DND-41 (cell line): ENCODE measurements at regions not wholly inside any gene's neighbourhood (a gene's known extent, or its start where the extent isn't known, plus 50 kb on each side); places are given as distances from the start of the nearest gene placed in this dataset.

Source experiments
- EZH2 ChIP-seq: IDR thresholded peaks from 3 replicates; pipeline ENCODE4 v1.6.1; 2012; ENCODE audit warnings: borderline replicate concordance, low read depth, mild to moderate bottlenecking, moderate library complexity, low read length, inconsistent platforms; ENCODE audit not compliant: severe bottlenecking
- TF ChIP-seq, protein P1 (sequence below): IDR thresholded peaks from 2 replicates; pipeline ENCODE4 v1.5.1; 2012; ENCODE audit warnings: borderline replicate concordance, low read length, moderate library complexity, mild to moderate bottlenecking; ENCODE audit not compliant: poor library complexity, severe bottlenecking; ENCODE audit errors: extremely low read depth

DNA sequence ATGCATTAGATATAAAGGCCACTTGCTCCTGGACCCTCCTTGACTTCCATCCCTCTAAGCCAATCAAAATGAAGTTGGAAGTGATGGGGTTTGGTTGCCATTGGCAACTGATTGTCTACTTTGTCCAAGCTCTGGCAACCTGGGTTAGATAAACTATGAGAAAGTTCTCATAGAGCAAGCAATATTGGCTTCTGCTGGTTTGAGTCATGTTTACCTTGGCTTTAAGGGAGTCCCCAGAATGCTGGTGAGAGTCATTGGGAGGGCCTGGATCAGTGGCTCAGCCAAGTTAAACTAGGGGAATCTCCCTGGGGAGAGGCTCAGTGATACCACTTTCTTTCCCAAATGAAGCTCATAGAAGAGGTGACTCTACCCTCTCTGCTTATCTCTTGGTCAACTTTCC is 176.3 kb upstream of the ROPN1 start:
- TF ChIP-seq, protein P1, sequence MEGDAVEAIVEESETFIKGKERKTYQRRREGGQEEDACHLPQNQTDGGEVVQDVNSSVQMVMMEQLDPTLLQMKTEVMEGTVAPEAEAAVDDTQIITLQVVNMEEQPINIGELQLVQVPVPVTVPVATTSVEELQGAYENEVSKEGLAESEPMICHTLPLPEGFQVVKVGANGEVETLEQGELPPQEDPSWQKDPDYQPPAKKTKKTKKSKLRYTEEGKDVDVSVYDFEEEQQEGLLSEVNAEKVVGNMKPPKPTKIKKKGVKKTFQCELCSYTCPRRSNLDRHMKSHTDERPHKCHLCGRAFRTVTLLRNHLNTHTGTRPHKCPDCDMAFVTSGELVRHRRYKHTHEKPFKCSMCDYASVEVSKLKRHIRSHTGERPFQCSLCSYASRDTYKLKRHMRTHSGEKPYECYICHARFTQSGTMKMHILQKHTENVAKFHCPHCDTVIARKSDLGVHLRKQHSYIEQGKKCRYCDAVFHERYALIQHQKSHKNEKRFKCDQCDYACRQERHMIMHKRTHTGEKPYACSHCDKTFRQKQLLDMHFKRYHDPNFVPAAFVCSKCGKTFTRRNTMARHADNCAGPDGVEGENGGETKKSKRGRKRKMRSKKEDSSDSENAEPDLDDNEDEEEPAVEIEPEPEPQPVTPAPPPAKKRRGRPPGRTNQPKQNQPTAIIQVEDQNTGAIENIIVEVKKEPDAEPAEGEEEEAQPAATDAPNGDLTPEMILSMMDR, result no peak
- no peak for TF ChIP-seq EZH2
